GM13977 (cell line): ENCODE measurements at regions not wholly inside any gene's neighbourhood (a gene's known extent, or its start where the extent isn't known, plus 50 kb on each side); places are given as distances from the start of the nearest gene placed in this dataset.

Experiments
- DNase-seq: peaks from one replicate; pipeline ENCODE4 v3.0.0; 2012; ENCODE audit warnings: low spot score
- in situ Hi-C: fragments of 300-500 bp; cut with MboI; formaldehyde crosslinking; loops from one replicate; pipeline ENCODE4 v1.12.0; 2022; ENCODE audit warnings: low sequenced_read_pairs, low pct_unique_long_range_greater_than_20kb, mixed read lengths, inconsistent platforms; ENCODE audit not compliant: unreplicated experiment
- TF ChIP-seq, protein P1 (sequence below): IDR thresholded peaks from 2 replicates; pipeline ENCODE4 v1.5.1; 2012; ENCODE audit warnings: mild to moderate bottlenecking, control low read depth; ENCODE audit not compliant: insufficient read depth; ENCODE audit errors: extremely low read depth, missing control alignments

DNA sequence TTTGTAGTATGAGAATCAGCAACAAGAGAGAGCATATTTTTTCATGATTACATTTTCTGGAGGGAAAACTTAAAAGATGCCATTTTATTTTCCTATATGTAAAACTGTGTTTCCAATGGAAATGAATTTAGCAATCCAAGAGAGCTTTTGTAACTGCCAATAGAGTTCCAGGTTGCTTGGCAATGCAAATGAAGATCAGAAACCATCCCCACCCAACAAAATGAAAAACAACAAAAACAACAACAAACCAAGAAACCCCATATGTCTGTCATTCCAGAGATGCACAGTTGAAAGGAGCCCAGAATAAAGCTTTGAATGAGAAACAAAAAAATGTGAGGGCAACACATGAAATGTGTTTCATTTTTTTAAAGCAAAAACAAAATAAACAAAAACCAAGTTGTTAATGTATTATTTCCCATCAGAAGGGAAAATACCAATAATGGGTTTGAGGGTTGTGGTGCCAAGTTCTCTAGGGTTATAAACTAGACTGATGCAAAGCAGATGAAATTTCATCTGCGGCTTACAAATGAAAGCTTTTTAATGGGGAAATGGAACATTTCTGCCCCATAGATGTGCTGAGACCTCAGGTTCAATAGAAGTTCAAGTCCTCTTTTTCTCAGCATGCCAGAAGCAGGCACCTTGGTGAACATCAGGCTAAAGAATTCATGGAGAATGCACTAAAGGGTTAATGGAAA lies 121.5 kb upstream of the MCHR2 start:
- TF ChIP-seq, protein P1, sequence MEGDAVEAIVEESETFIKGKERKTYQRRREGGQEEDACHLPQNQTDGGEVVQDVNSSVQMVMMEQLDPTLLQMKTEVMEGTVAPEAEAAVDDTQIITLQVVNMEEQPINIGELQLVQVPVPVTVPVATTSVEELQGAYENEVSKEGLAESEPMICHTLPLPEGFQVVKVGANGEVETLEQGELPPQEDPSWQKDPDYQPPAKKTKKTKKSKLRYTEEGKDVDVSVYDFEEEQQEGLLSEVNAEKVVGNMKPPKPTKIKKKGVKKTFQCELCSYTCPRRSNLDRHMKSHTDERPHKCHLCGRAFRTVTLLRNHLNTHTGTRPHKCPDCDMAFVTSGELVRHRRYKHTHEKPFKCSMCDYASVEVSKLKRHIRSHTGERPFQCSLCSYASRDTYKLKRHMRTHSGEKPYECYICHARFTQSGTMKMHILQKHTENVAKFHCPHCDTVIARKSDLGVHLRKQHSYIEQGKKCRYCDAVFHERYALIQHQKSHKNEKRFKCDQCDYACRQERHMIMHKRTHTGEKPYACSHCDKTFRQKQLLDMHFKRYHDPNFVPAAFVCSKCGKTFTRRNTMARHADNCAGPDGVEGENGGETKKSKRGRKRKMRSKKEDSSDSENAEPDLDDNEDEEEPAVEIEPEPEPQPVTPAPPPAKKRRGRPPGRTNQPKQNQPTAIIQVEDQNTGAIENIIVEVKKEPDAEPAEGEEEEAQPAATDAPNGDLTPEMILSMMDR: no peak
- DNase-seq: no peak
- in situ Hi-C loops: loop anchor here (10.0 to 25.0 kb wide), 2 partner anchors 369 to 547 kb away; no protein-coding TSS in a partner anchor

GRCh38 chr6:100112855-100113508 lies 119.0 kb upstream of the MCHR2 start:
- in situ Hi-C loops: loop anchor here (10.0 to 25.0 kb wide), 2 partner anchors 372 to 549 kb away; no protein-coding TSS in a partner anchor
- TF ChIP-seq, protein P1: no peak
- DNase-seq: no peak

DNA sequence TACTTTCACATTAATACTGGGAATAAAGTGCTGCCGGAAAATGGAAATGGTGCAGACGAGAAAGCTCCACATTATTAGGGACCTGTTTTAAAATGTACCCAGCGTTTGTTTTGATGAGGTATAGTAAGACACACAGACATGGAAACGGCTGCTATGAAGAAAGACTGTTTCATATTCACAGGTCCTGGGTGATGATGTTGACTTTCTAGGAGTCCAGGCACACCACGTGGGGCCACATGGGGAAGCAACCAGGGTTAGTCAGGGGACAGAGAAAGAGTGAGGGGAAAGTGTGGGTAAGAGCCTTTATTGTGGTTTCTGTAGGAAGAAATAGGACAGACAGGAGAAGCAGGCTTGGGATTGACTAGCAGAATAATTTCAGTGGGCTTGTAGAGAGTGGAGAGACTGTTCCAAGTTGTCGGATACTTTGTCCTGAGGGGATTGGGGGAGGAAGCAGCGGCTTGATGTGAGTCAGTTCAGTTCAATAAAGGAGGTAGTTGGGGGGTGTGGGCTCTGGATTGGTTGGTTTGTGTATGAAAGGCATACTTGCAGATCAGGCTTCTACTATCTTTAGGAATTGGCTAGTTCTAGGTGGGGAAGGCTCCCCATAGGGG lies 112.0 kb upstream of the MCHR2 start:
- DNase-seq: no peak
- TF ChIP-seq, protein P1: no peak
- in situ Hi-C loops: loop anchor here (25.0 kb wide), 1 partner anchor 556 kb away; no protein-coding TSS in a partner anchor

GRCh38 chr6:100105138-100105537 lies 111.1 kb upstream of the MCHR2 start:
- in situ Hi-C loops: loop anchor here (25.0 kb wide), 1 partner anchor 557 kb away; no protein-coding TSS in a partner anchor
- DNase-seq: no peak

GRCh38 chr6:100103931-100104330 lies 109.9 kb upstream of the MCHR2 start:
- DNase-seq: no peak
- in situ Hi-C loops: loop anchor here (25.0 kb wide), 1 partner anchor 558 kb away; no protein-coding TSS in a partner anchor
- TF ChIP-seq, protein P1: no peak

More at GRCh38 chr6:100105138-100105537, 111.1 kb upstream of the MCHR2 start:
- TF ChIP-seq, protein P1: no peak

DNA sequence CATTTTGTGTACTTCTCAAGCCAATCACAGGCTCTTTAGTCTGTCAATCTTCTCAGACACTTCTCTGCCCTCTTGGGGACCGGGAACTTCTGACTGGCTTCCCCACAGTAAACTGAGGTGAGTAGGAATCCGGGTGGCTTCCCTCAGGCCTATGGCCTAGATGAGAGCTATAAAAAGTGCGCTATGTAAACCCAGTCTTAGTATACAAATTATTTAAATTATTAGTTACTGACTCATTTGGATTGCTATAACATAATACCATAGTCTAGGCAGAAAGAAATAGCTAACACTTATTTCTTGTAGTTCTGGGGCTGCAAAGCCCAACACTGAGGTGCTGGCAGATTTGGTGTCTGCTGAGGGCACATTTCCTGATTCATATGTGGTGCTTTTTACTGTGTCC lies 109.2 kb upstream of the MCHR2 start:
- in situ Hi-C loops: loop anchor here (25.0 kb wide), 1 partner anchor 559 kb away; no protein-coding TSS in a partner anchor

More for the DNA sequence above, 109.2 kb upstream of the MCHR2 start:
- DNase-seq: no peak
- TF ChIP-seq, protein P1: no peak
